GM23338 (cell line): ENCODE measurements at regions not wholly inside any gene's neighbourhood (a gene's known extent, or its start where the extent isn't known, plus 50 kb on each side); places are given as distances from the start of the nearest gene placed in this dataset.

Experiments
- ATAC-seq: fragments of 200-7000 bp; cut with Tn5 transposase; 3 replicates; pipeline ENCODE4 v1.9.1; 2020
- DNase-seq: peaks from one replicate; pipeline ENCODE4 v3.0.0-alpha.2; 2015; ENCODE audit warnings: low spot score
- H2AFZ ChIP-seq: fragments of 200-600 bp; sonication (generic); 2 replicates; pipeline ENCODE4 v1.8.0; 2016; ENCODE audit warnings: antibody characterized with exemption, mild to moderate bottlenecking, moderate library complexity
- H3F3A ChIP-seq: fragments of 200-600 bp; sonication (generic); replicated peaks from 2 replicates; pipeline ENCODE4 v1.8.0; 2017; ENCODE audit warnings: antibody characterized with exemption, mixed run types, low read depth
- H3K27ac ChIP-seq: fragments of 200-600 bp; sonication (generic); 2 replicates; pipeline ENCODE4 v1.6.1; 2016; ENCODE audit warnings: low read depth
- H3K27me3 ChIP-seq: fragments of 200-600 bp; sonication (generic); 2 replicates; pipeline ENCODE4 v1.8.0; 2016; ENCODE audit warnings: mild to moderate bottlenecking, mixed run types, moderate library complexity; ENCODE audit not compliant: insufficient read depth
- H3K36me3 ChIP-seq: fragments of 200-600 bp; sonication (generic); 2 replicates; pipeline ENCODE4 v1.8.0; 2016; ENCODE audit warnings: mild to moderate bottlenecking; ENCODE audit not compliant: insufficient read depth
- H3K4me1 ChIP-seq: fragments of 200-600 bp; sonication (generic); 2 replicates; pipeline ENCODE4 v1.8.0; 2016; ENCODE audit warnings: mild to moderate bottlenecking, moderate library complexity; ENCODE audit not compliant: insufficient read depth
- H3K4me2 ChIP-seq: fragments of 200-600 bp; sonication (generic); 2 replicates; pipeline ENCODE4 v1.7.1; 2017; ENCODE audit warnings: mixed run types
- H3K4me3 ChIP-seq: fragments of 200-600 bp; sonication (generic); 2 replicates; pipeline ENCODE4 v1.6.1; 2016; ENCODE audit warnings: mixed run types
- H3K79me2 ChIP-seq: fragments of 200-600 bp; sonication (generic); replicated peaks from 2 replicates; pipeline ENCODE4 v1.8.0; 2017; ENCODE audit warnings: mild to moderate bottlenecking; ENCODE audit not compliant: insufficient read depth
- H3K9me2 ChIP-seq: fragments of 200-600 bp; sonication (generic); 2 replicates; pipeline ENCODE4 v1.8.0; 2017; ENCODE audit not compliant: insufficient read depth
- H4K20me1 ChIP-seq: fragments of 200-600 bp; sonication (generic); replicated peaks from 2 replicates; pipeline ENCODE4 v1.8.0; 2017; ENCODE audit warnings: mild to moderate bottlenecking; ENCODE audit not compliant: insufficient read depth
- H3K27ac Mint-ChIP-seq: 2 replicates; pipeline ENCODE4 v1.8.0; 2020; ENCODE audit warnings: inconsistent platforms, mild to moderate bottlenecking, moderate library complexity, mixed read lengths
- H3K27me3 Mint-ChIP-seq: 3 replicates; pipeline ENCODE4 v1.8.0; 2022; ENCODE audit warnings: low read depth, mild to moderate bottlenecking, moderate library complexity, mixed read lengths, inconsistent platforms; ENCODE audit not compliant: insufficient read depth, poor library complexity
- H3K36me3 Mint-ChIP-seq: 3 replicates; pipeline ENCODE4 v1.8.0; 2021; ENCODE audit warnings: low read depth, mild to moderate bottlenecking, inconsistent platforms, moderate library complexity, mixed read lengths
- H3K4me1 Mint-ChIP-seq: 3 replicates; pipeline ENCODE4 v1.8.0; 2020; ENCODE audit warnings: mild to moderate bottlenecking, inconsistent platforms, mixed read lengths
- H3K4me3 Mint-ChIP-seq: 3 replicates; pipeline ENCODE4 v1.8.0; 2021; ENCODE audit warnings: moderate library complexity, mild to moderate bottlenecking, inconsistent platforms, mixed read lengths
- H3K9me3 Mint-ChIP-seq: 3 replicates; pipeline ENCODE4 v1.8.0; 2020; ENCODE audit warnings: moderate library complexity, mild to moderate bottlenecking, inconsistent platforms, mixed read lengths
- CREB1 ChIP-seq: fragments of 250-450 bp; sonication (Bioruptor Pico); IDR thresholded peaks from 2 replicates; pipeline ENCODE4 v1.5.0; 2020; ENCODE audit warnings: low read depth, mild to moderate bottlenecking, moderate library complexity
- CTCF ChIP-seq, 2 experiments: fragments of 200-600 bp in 1 of 2; sonication (generic) in 1 of 2; conservative IDR thresholded peaks; 2 replicates each; pipeline versions ENCODE4 v1.5.1 to v1.6.1; 2016 to 2017; ENCODE audit warnings: antibody characterized with exemption in 2 of 2, low read depth in 2 of 2, mild to moderate bottlenecking in 2 of 2, moderate library complexity in 1 of 2
- EZH2 ChIP-seq: fragments of 200-600 bp; sonication (generic); IDR thresholded peaks from one replicate; pipeline ENCODE4 v1.8.0; 2017; ENCODE audit warnings: antibody characterized with exemption, mild to moderate bottlenecking, low read depth; ENCODE audit not compliant: unreplicated experiment
- EZH2phosphoT487 ChIP-seq: fragments of 200-600 bp; sonication (generic); IDR thresholded peaks from one replicate; pipeline ENCODE4 v1.8.1; 2018; ENCODE audit warnings: antibody characterized with exemption; ENCODE audit not compliant: unreplicated experiment
- JUNB ChIP-seq: IDR thresholded peaks from one replicate; pipeline ENCODE4 v1.6.1; 2016; ENCODE audit warnings: antibody characterized with exemption; ENCODE audit not compliant: unreplicated experiment
- NANOG ChIP-seq: IDR thresholded peaks from 2 replicates; pipeline ENCODE4 v1.6.1; 2016; ENCODE audit warnings: antibody characterized with exemption, borderline replicate concordance
- POLR2AphosphoS5 ChIP-seq: IDR thresholded peaks from 2 replicates; pipeline ENCODE4 v1.6.1; 2016; ENCODE audit warnings: antibody characterized with exemption, low read depth
- REST ChIP-seq: IDR thresholded peaks from one replicate; pipeline ENCODE4 v1.6.1; 2018; ENCODE audit warnings: antibody characterized with exemption; ENCODE audit not compliant: unreplicated experiment
- STAT1 ChIP-seq: IDR thresholded peaks from one replicate; pipeline ENCODE4 v1.6.1; 2016; ENCODE audit warnings: antibody characterized with exemption; ENCODE audit not compliant: unreplicated experiment
- ZNF114 ChIP-seq: fragments of 250-450 bp; sonication (Bioruptor Pico); IDR thresholded peaks from 2 replicates; pipeline ENCODE4 v1.5.0; 2020; ENCODE audit warnings: mild to moderate bottlenecking, moderate library complexity
- ZNF331 ChIP-seq: fragments of 250-450 bp; sonication (Bioruptor Pico); IDR thresholded peaks from 2 replicates; pipeline ENCODE4 v1.5.0; 2020; ENCODE audit warnings: low read depth, mild to moderate bottlenecking, moderate library complexity
- ZNF462 ChIP-seq: fragments of 250-450 bp; sonication (Bioruptor Pico); IDR thresholded peaks from 2 replicates; pipeline ENCODE4 v1.5.0; 2020; ENCODE audit warnings: mild to moderate bottlenecking, moderate library complexity
- TF ChIP-seq, protein P1 (sequence below): IDR thresholded peaks from 2 replicates; pipeline ENCODE4 v1.6.1; 2016; ENCODE audit warnings: antibody characterized with exemption

GRCh38 chr9:105912863-105913516 lies 218.6 kb downstream of the TMEM38B start:
- H3K27me3 Mint-ChIP-seq = no peaks in the 10 kb centered on the region
- Histone ChIP-seq H3K4me1 (peaks cover 20% of the 10 kb centered on the region), H3K4me3 (no peak overlapping the region), H3F3A (no peaks in the 10 kb centered on the region), H3K9me2 (peaks cover 5% of the 10 kb centered on the region; the same call in 1 of the 2 replicates), H3K36me3 (no peaks in the 10 kb centered on the region), H4K20me1 (no peaks in the 10 kb centered on the region), H2AFZ (peak overlapping the region; percentile 24; the same call in 1 of the 2 replicates), H3K27me3 (no peaks in the 10 kb centered on the region), H3K27ac (0 out of 2 replicates have a peak overlapping the region, but pooled peaks have one; percentile 96), H3K4me2 (0 out of 2 replicates have a peak overlapping the region, but pooled peaks have one; percentile 3), H3K79me2 (no peaks in the 10 kb centered on the region)
- H3K4me3 Mint-ChIP-seq = no peak overlapping the region
- DNase-seq = no peak
- peaks cover 7% of the 10 kb centered on the region; the same call in 1 of the 3 replicates for H3K9me3 Mint-ChIP-seq
- TF ChIP-seq NANOG (no peak), REST (no peak), CTCF (conservative IDR thresholded peaks at IDR 0.05; ENCODE audit: low read depth in 2 of 2) (no peak), ZNF114 (CRISPR knock-in tag) (no peak), ZNF331 (no peak), EZH2 (no peak), POLR2AphosphoS5 (no peak), JUNB (no peak), EZH2phosphoT487 (no peak), ZNF462 (CRISPR knock-in tag) (no peak), STAT1 (no peak), CREB1 (CRISPR knock-in tag) (no peak)
- TF ChIP-seq, protein P1, sequence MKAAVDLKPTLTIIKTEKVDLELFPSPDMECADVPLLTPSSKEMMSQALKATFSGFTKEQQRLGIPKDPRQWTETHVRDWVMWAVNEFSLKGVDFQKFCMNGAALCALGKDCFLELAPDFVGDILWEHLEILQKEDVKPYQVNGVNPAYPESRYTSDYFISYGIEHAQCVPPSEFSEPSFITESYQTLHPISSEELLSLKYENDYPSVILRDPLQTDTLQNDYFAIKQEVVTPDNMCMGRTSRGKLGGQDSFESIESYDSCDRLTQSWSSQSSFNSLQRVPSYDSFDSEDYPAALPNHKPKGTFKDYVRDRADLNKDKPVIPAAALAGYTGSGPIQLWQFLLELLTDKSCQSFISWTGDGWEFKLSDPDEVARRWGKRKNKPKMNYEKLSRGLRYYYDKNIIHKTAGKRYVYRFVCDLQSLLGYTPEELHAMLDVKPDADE = no peak
- peak overlapping the region; percentile 42; the same call in 1 of the 2 replicates for H3K27ac Mint-ChIP-seq
- peaks cover 9% of the 10 kb centered on the region; the same call in 2 of the 3 replicates for H3K36me3 Mint-ChIP-seq
- ATAC-seq = no peak
- peaks cover 48% of the 10 kb centered on the region for H3K4me1 Mint-ChIP-seq
